WTC11 (cell line): ENCODE measurements at regions not wholly inside any gene's neighbourhood (a gene's known extent, or its start where the extent isn't known, plus 50 kb on each side); places are given as distances from the start of the nearest gene placed in this dataset.

Source experiments
- ATAC-seq: fragments of 200-7000 bp; cut with Tn5 transposase; 2 replicates; pipeline ENCODE4 v1.10.0; 2021; ENCODE audit warnings: mild to moderate bottlenecking, moderate library complexity
- CTCF ChIA-PET: fragments of 300-600 bp; sonication (Branson Sonifier 250); formaldehyde crosslinking; loops from one replicate; lab custom pipeline; 2021; ENCODE audit warnings: antibody characterized with exemption; lab: Charles Lee
- POLR2A ChIA-PET: fragments of 350-600 bp; sonication (Branson Sonifier 250); formaldehyde crosslinking; loops from one replicate; lab custom pipeline; 2021; ENCODE audit warnings: antibody characterized with exemption; lab: Charles Lee
- DNase-seq: peaks from one replicate; pipeline ENCODE4 v3.0.0; 2021; ENCODE audit warnings: low spot score
- H3K27ac Mint-ChIP-seq: 2 replicates; pipeline ENCODE4 v1.8.0; 2021; ENCODE audit warnings: mixed read lengths
- H3K27me3 Mint-ChIP-seq: 2 replicates; pipeline ENCODE4 v1.8.0; 2021; ENCODE audit warnings: low read depth, mild to moderate bottlenecking, moderate library complexity, mixed read lengths
- H3K36me3 Mint-ChIP-seq: 2 replicates; pipeline ENCODE4 v1.8.0; 2021; ENCODE audit warnings: mixed read lengths
- H3K4me1 Mint-ChIP-seq: 2 replicates; pipeline ENCODE4 v1.8.0; 2022; ENCODE audit warnings: mixed read lengths
- H3K4me3 Mint-ChIP-seq: 2 replicates; pipeline ENCODE4 v1.8.0; 2021; ENCODE audit warnings: mild to moderate bottlenecking, moderate library complexity, mixed read lengths
- H3K9me3 Mint-ChIP-seq: 2 replicates; pipeline ENCODE4 v1.8.0; 2021; ENCODE audit warnings: mixed read lengths
- ELF4 ChIP-seq: sonication (generic); formaldehyde crosslinking; IDR thresholded peaks from 2 replicates; pipeline ENCODE4 v1.8.1; 2022; ENCODE audit warnings: low read depth, mild to moderate bottlenecking, moderate library complexity, missing genetic modification reagents
- EMX1 ChIP-seq: fragments of 250-450 bp; sonication (Bioruptor Pico); IDR thresholded peaks from 2 replicates; pipeline ENCODE4 v1.8.0; 2021; ENCODE audit warnings: mild to moderate bottlenecking
- ESRRA ChIP-seq: sonication (generic); formaldehyde crosslinking; IDR thresholded peaks from 2 replicates; pipeline ENCODE4 v1.8.1; 2022; ENCODE audit warnings: mild to moderate bottlenecking, missing genetic modification reagents, borderline replicate concordance
- NFYB ChIP-seq: sonication (generic); formaldehyde crosslinking; conservative IDR thresholded peaks from 2 replicates; pipeline ENCODE4 v1.8.0; 2022; ENCODE audit warnings: low read depth, missing genetic modification reagents
- OVOL2 ChIP-seq: fragments of 250-450 bp; sonication (Bioruptor Pico); IDR thresholded peaks from 2 replicates; pipeline ENCODE4 v1.9.0; 2021; ENCODE audit warnings: mild to moderate bottlenecking, borderline replicate concordance
- SOX15 ChIP-seq: fragments of 250-450 bp; sonication (Bioruptor Pico); IDR thresholded peaks from 2 replicates; pipeline ENCODE4 v1.9.0; 2021; ENCODE audit warnings: mild to moderate bottlenecking
- TEAD4 ChIP-seq: sonication (generic); formaldehyde crosslinking; IDR thresholded peaks from 2 replicates; pipeline ENCODE4 v1.8.0; 2022; ENCODE audit warnings: mild to moderate bottlenecking, missing genetic modification reagents
- ZNF138 ChIP-seq: sonication (generic); formaldehyde crosslinking; conservative IDR thresholded peaks from 2 replicates; pipeline ENCODE4 v1.8.1; 2022; ENCODE audit warnings: mild to moderate bottlenecking, moderate library complexity, missing genetic modification reagents
- ZNF219 ChIP-seq: sonication (generic); formaldehyde crosslinking; IDR thresholded peaks from 2 replicates; pipeline ENCODE4 v1.8.0; 2023; ENCODE audit warnings: missing genetic modification reagents, mild to moderate bottlenecking, borderline replicate concordance
- TF ChIP-seq, protein P1 (sequence below): sonication (generic); formaldehyde crosslinking; IDR thresholded peaks from 2 replicates; pipeline ENCODE4 v1.8.1; 2023; ENCODE audit warnings: mild to moderate bottlenecking, missing genetic modification reagents, borderline replicate concordance
- TF ChIP-seq, protein P2 (sequence below): fragments of 250-450 bp; sonication (Bioruptor Pico); conservative IDR thresholded peaks from 2 replicates; pipeline ENCODE4 v1.9.0; 2021; ENCODE audit warnings: mild to moderate bottlenecking
- TF ChIP-seq, protein P3 (sequence below): sonication (generic); formaldehyde crosslinking; conservative IDR thresholded peaks from 2 replicates; pipeline ENCODE4 v1.8.1; 2022; ENCODE audit warnings: mild to moderate bottlenecking, missing genetic modification reagents
- TF ChIP-seq, protein P4 (sequence below): sonication (generic); formaldehyde crosslinking; IDR thresholded peaks from 2 replicates; pipeline ENCODE4 v1.8.1; 2023; ENCODE audit warnings: mild to moderate bottlenecking, missing genetic modification reagents, moderate library complexity
- TF ChIP-seq, protein P5 (sequence below): sonication (generic); formaldehyde crosslinking; IDR thresholded peaks from 2 replicates; pipeline ENCODE4 v1.8.0; 2022; ENCODE audit warnings: mild to moderate bottlenecking, missing genetic modification reagents
- TF ChIP-seq, protein P6 (sequence below): fragments of 200-600 bp; IDR thresholded peaks from 2 replicates; pipeline ENCODE4 v1.8.0; 2022; ENCODE audit warnings: antibody characterized with exemption

DNA sequence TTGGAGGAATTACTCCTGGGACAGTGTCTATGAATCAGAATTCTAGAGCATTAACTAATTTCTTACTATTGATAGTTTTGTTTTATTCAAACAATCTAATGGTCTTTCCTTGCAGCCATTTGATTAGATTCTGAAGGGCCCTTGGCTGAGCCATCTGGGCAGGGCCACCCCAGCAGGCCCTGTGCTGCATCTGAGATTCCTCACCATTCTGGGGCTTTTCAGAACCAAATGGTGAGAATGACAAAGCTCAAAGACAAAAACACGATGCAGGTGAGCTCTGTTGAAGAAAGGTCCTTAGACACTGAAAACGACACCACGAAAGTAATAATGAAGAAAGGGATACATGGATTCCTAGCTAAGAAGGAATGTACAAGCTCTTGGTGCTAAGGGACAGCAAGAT is 321.0 kb upstream of the IRX4 start (continued):
- TF ChIP-seq, protein P1, sequence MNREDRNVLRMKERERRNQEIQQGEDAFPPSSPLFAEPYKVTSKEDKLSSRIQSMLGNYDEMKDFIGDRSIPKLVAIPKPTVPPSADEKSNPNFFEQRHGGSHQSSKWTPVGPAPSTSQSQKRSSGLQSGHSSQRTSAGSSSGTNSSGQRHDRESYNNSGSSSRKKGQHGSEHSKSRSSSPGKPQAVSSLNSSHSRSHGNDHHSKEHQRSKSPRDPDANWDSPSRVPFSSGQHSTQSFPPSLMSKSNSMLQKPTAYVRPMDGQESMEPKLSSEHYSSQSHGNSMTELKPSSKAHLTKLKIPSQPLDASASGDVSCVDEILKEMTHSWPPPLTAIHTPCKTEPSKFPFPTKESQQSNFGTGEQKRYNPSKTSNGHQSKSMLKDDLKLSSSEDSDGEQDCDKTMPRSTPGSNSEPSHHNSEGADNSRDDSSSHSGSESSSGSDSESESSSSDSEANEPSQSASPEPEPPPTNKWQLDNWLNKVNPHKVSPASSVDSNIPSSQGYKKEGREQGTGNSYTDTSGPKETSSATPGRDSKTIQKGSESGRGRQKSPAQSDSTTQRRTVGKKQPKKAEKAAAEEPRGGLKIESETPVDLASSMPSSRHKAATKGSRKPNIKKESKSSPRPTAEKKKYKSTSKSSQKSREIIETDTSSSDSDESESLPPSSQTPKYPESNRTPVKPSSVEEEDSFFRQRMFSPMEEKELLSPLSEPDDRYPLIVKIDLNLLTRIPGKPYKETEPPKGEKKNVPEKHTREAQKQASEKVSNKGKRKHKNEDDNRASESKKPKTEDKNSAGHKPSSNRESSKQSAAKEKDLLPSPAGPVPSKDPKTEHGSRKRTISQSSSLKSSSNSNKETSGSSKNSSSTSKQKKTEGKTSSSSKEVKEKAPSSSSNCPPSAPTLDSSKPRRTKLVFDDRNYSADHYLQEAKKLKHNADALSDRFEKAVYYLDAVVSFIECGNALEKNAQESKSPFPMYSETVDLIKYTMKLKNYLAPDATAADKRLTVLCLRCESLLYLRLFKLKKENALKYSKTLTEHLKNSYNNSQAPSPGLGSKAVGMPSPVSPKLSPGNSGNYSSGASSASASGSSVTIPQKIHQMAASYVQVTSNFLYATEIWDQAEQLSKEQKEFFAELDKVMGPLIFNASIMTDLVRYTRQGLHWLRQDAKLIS (CRISPR knock-in tag), result no peak
- TF ChIP-seq TEAD4 (CRISPR knock-in tag) (no peak), OVOL2 (CRISPR knock-in tag) (no peak), NFYB (CRISPR knock-in tag) (no peak)
- TF ChIP-seq, protein P2, sequence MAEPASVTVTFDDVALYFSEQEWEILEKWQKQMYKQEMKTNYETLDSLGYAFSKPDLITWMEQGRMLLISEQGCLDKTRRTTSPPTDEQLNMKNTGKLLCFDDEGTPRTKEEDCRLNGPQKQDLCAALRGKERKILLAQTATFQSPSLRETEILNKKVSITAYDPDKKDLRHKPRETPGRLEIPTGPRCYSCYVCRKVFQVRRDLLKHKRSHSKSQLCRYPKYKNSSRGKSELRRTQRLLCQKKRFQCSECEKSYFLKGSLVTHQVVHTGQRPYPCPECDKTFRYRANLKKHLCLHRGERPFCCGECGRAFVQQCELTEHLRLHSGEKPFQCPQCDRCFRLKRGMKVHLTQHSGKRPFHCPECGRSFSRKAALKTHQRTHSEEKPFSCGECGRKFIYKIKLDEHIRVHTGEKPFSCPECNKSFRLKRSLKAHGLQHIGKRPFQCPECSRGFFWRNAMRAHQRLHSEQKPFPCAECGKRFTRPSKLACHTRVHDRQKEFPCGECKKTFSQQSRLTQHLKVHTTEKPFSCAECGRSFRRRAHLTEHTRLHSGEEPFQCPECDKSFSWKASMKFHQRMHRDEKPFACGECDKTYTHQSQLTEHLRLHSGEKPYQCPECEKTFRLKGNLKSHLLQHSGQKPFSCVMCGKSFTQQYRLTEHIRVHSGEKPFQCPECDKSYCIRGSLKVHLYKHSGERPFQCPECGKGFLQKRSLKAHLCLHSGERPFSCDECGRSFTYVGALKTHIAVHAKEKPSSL (CRISPR knock-in tag), result no peak
- TF ChIP-seq, all 79 proteins: peak for 0

DNA sequence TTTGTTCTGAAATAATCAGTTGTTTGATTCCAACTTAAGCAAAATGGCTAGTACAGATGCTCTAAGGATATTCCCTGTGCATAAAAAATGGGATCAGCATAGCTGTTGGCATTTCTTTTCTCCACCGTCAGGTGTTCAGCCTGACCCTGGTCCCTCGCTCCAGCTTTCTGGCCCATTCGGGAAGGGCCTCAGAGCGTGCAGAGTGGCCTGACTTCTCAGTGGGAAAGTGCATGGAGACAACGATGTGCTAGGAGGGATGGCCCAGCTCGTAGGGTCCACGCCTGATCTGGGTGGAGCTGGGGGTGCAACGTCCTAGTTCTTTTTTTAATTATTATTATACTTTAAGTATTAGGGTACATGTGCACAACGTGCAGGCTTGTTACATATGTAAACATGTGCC is 319.1 kb upstream of the IRX4 start:
- H3K36me3 Mint-ChIP-seq, result no peaks in the 10 kb centered on the region
- ATAC-seq, result no peak
- H3K27ac Mint-ChIP-seq, result no peak overlapping the region
- H3K27me3 Mint-ChIP-seq, result no peaks in the 10 kb centered on the region
- no peak overlapping the region for H3K4me3 Mint-ChIP-seq
- POLR2A ChIA-PET, result no interaction called here
- TF ChIP-seq, protein P3, sequence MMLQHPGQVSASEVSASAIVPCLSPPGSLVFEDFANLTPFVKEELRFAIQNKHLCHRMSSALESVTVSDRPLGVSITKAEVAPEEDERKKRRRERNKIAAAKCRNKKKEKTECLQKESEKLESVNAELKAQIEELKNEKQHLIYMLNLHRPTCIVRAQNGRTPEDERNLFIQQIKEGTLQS (CRISPR knock-in tag), result no peak
- no peak for TF ChIP-seq EMX1 (CRISPR knock-in tag)
- TF ChIP-seq, protein P4, sequence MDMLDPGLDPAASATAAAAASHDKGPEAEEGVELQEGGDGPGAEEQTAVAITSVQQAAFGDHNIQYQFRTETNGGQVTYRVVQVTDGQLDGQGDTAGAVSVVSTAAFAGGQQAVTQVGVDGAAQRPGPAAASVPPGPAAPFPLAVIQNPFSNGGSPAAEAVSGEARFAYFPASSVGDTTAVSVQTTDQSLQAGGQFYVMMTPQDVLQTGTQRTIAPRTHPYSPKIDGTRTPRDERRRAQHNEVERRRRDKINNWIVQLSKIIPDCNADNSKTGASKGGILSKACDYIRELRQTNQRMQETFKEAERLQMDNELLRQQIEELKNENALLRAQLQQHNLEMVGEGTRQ (CRISPR knock-in tag), result no peak
- TF ChIP-seq, protein P5, sequence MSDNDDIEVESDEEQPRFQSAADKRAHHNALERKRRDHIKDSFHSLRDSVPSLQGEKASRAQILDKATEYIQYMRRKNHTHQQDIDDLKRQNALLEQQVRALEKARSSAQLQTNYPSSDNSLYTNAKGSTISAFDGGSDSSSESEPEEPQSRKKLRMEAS (CRISPR knock-in tag), result no peak
- TF ChIP-seq, protein P6, sequence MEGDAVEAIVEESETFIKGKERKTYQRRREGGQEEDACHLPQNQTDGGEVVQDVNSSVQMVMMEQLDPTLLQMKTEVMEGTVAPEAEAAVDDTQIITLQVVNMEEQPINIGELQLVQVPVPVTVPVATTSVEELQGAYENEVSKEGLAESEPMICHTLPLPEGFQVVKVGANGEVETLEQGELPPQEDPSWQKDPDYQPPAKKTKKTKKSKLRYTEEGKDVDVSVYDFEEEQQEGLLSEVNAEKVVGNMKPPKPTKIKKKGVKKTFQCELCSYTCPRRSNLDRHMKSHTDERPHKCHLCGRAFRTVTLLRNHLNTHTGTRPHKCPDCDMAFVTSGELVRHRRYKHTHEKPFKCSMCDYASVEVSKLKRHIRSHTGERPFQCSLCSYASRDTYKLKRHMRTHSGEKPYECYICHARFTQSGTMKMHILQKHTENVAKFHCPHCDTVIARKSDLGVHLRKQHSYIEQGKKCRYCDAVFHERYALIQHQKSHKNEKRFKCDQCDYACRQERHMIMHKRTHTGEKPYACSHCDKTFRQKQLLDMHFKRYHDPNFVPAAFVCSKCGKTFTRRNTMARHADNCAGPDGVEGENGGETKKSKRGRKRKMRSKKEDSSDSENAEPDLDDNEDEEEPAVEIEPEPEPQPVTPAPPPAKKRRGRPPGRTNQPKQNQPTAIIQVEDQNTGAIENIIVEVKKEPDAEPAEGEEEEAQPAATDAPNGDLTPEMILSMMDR, result no peak
- no peak for TF ChIP-seq ZNF219
- TF ChIP-seq ESRRA, result no peak
- no peak for TF ChIP-seq SOX15 (CRISPR knock-in tag)
- no peak for TF ChIP-seq ELF4 (CRISPR knock-in tag)
- TF ChIP-seq, all 79 proteins: peak for 0
- CTCF ChIA-PET, result no interaction called here
- Mint-ChIP-seq H3K9me3 (peaks cover 4% of the 10 kb centered on the region; the same call in 1 of the 2 replicates), H3K4me1 (peaks cover 21% of the 10 kb centered on the region)
- DNase-seq, result no peak

DNA sequence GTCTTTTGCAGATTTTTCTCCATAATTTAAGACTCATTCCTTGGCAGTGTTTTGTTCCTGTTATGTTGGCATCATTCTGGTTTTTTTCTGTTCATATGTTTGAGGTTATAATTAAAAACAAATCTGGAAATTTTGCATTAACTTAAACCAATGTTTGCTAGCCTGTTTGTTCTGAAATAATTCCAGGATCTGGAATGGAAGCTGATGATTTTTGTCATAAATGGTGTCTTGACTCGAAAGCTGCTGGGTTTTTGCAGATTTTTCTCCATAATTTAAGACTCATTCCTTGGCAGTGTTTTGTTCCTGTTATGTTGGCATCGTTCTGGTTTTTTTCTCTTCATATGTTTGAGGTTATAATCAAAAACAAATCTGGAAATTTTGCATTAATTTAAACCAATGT is 318.7 kb upstream of the IRX4 start:
- Mint-ChIP-seq H3K4me3 (no peak overlapping the region), H3K4me1 (peaks cover 20% of the 10 kb centered on the region), H3K36me3 (no peaks in the 10 kb centered on the region), H3K27me3 (no peaks in the 10 kb centered on the region), H3K27ac (no peak overlapping the region), H3K9me3 (peaks cover 4% of the 10 kb centered on the region; the same call in 1 of the 2 replicates)
- ChIA-PET CTCF (no interaction called here), POLR2A (no interaction called here)
- no peak for TF ChIP-seq ZNF138 (CRISPR knock-in tag)
- DNase-seq (no peak), ATAC-seq (no peak)
